Caco-2 (cell line): ENCODE measurements at regions not wholly inside any gene's neighbourhood (a gene's known extent, or its start where the extent isn't known, plus 50 kb on each side); places are given as distances from the start of the nearest gene placed in this dataset.

Experiments used
- BruUV-seq: library from RNA; stranded (reverse); fragments of 400-500 nt; replicated peaks from 2 replicates; lab custom pipeline; 2021; lab: Mats Ljungman, UMichigan
- CTCF ChIA-PET: fragments of 300-600 bp; sonication (Branson Sonifier 250); formaldehyde crosslinking; loops from one replicate; lab custom pipeline; 2022; ENCODE audit warnings: antibody characterized with exemption; lab: Charles Lee
- POLR2A ChIA-PET: fragments of 300-600 bp; sonication (Branson Sonifier 250); formaldehyde crosslinking; loops from one replicate; lab custom pipeline; 2022; ENCODE audit warnings: antibody characterized with exemption; lab: Charles Lee
- DNase-seq, 2 experiments: peaks; one replicate each; pipeline versions ENCODE4 v3.0.0 to v3.0.0-alpha.2; 2020 to 2022
- H3K27me3 ChIP-seq: replicated peaks from 2 replicates; pipeline ENCODE4 v1.6.0; 2011; ENCODE audit warnings: low read length; ENCODE audit not compliant: control insufficient read depth, insufficient read depth
- H3K36me3 ChIP-seq: 2 replicates; pipeline ENCODE4 v1.5.1; 2011; ENCODE audit warnings: low read length; ENCODE audit not compliant: control insufficient read depth, insufficient read depth
- H3K4me1 ChIP-seq: fragments of 250-450 bp; sonication (Bioruptor Pico); 2 replicates; pipeline ENCODE4 v1.5.1; 2020; ENCODE audit warnings: mild to moderate bottlenecking
- H3K4me3 ChIP-seq: 2 replicates; pipeline ENCODE4 v1.5.1; 2011; ENCODE audit warnings: low read depth, mild to moderate bottlenecking, control low read depth, low read length
- H3K9me3 ChIP-seq: fragments of 250-450 bp; sonication (Bioruptor Pico); 2 replicates; pipeline ENCODE4 v1.5.1; 2020; ENCODE audit warnings: mild to moderate bottlenecking, moderate library complexity
- H3K27ac Mint-ChIP-seq: one replicate; pipeline ENCODE4 v1.8.0; 2022; ENCODE audit warnings: mixed read lengths; ENCODE audit not compliant: unreplicated experiment
- H3K27me3 Mint-ChIP-seq: one replicate; pipeline ENCODE4 v1.8.0; 2022; ENCODE audit warnings: mixed read lengths; ENCODE audit not compliant: insufficient read depth, unreplicated experiment
- H3K36me3 Mint-ChIP-seq: one replicate; pipeline ENCODE4 v1.8.0; 2022; ENCODE audit warnings: mild to moderate bottlenecking, mixed read lengths; ENCODE audit not compliant: insufficient read depth, unreplicated experiment
- H3K4me1 Mint-ChIP-seq: one replicate; pipeline ENCODE4 v1.8.0; 2022; ENCODE audit warnings: low read depth, mixed read lengths; ENCODE audit not compliant: unreplicated experiment
- H3K4me3 Mint-ChIP-seq: one replicate; pipeline ENCODE4 v1.8.0; 2022; ENCODE audit warnings: mild to moderate bottlenecking, moderate library complexity, mixed read lengths; ENCODE audit not compliant: unreplicated experiment
- H3K9me3 Mint-ChIP-seq: one replicate; pipeline ENCODE4 v1.8.0; 2022; ENCODE audit warnings: mixed read lengths; ENCODE audit not compliant: unreplicated experiment
- intact Hi-C: fragments of 100-400 bp; cut with micrococcal nuclease; formaldehyde crosslinking; loops from one replicate; pipeline ENCODE4 v1.10.0; 2022; ENCODE audit not compliant: unreplicated experiment
- TF ChIP-seq, protein P1 (sequence below), 2 experiments: fragments of 200-600 bp in 1 of 2; IDR thresholded peaks; 1 replicate in 1 of 2; 2 replicates in 1 of 2; pipeline versions ENCODE4 v1.5.1 to v1.8.0; 2011 to 2022; ENCODE audit warnings: antibody characterized with exemption in 1 of 2, control low read depth in 1 of 2, inconsistent platforms in 1 of 2, low read depth in 1 of 2, low read length in 1 of 2, mild to moderate bottlenecking in 1 of 2, moderate library complexity in 1 of 2; ENCODE audit not compliant: insufficient read depth in 1 of 2, severe bottlenecking in 1 of 2, unreplicated experiment in 1 of 2

DNA sequence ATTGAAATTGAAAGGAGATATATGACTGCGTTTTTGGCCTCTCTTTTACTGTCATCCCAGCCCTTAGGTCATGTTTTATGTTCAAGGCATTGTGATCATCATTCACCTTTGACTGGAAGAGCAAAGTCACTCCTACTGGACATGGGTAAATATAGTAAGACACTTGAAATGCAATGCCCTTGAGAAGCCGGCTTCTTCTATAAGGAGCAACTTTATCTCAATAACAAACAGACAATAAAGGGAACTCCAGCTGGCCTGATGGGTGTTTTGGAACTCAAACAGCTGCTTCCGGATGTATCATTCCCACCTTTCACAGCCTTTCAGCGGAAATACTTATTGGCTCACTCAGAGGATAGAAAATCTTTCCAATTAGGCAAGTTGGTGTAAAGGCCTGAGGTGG, 65.1 kb upstream of the C4orf54 start:
- no peaks in the 10 kb centered on the region for H3K9me3 ChIP-seq
- TF ChIP-seq, protein P1, sequence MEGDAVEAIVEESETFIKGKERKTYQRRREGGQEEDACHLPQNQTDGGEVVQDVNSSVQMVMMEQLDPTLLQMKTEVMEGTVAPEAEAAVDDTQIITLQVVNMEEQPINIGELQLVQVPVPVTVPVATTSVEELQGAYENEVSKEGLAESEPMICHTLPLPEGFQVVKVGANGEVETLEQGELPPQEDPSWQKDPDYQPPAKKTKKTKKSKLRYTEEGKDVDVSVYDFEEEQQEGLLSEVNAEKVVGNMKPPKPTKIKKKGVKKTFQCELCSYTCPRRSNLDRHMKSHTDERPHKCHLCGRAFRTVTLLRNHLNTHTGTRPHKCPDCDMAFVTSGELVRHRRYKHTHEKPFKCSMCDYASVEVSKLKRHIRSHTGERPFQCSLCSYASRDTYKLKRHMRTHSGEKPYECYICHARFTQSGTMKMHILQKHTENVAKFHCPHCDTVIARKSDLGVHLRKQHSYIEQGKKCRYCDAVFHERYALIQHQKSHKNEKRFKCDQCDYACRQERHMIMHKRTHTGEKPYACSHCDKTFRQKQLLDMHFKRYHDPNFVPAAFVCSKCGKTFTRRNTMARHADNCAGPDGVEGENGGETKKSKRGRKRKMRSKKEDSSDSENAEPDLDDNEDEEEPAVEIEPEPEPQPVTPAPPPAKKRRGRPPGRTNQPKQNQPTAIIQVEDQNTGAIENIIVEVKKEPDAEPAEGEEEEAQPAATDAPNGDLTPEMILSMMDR (IDR thresholded peaks at IDR 0.05; ENCODE audit: insufficient read depth in 1 of 2, low read depth in 1 of 2, low read length in 1 of 2, severe bottlenecking in 1 of 2, unreplicated experiment in 1 of 2), result no peak
- H3K4me1 ChIP-seq, result no peaks in the 10 kb centered on the region
- Mint-ChIP-seq H3K27ac (no peak overlapping the region), H3K36me3 (no peaks in the 10 kb centered on the region), H3K4me3 (no peak overlapping the region), H3K27me3 (peaks cover 4% of the 10 kb centered on the region), H3K9me3 (no peaks in the 10 kb centered on the region), H3K4me1 (no peaks in the 10 kb centered on the region)
- POLR2A ChIA-PET, result no interaction called here
- BruUV-seq, result no TSS peak
- no peak for DNase-seq
- CTCF ChIA-PET, result no interaction called here
- no peak overlapping the region for H3K4me3 ChIP-seq
- intact Hi-C loops, result loop anchor here (5.0 to 10.0 kb wide), 2 partner anchors 160 to 162 kb away; partner anchors contain the start of gene TRMT10A
- no peaks in the 10 kb centered on the region for H3K27me3 ChIP-seq
- no peaks in the 10 kb centered on the region for H3K36me3 ChIP-seq

DNA sequence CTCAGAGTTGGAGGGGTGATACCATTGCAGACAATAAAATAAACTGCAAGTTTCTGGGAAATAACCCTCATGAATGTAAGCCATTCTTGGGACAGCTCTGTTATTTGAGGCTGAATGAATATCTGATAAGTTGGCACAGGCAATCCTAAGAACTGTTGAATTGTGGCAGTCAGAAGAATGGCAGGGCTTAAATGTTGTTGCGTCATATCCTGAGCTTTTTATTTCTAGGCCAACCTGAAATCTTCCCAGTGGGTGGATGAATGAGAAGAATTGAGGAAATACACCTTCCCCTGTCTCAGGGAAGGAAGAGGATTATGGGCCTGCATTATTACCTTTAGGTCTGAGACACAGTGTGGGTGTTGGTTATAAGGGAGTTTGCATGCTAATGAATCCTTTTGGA, 64.4 kb upstream of the C4orf54 start:
- H3K9me3 ChIP-seq, result no peaks in the 10 kb centered on the region
- Mint-ChIP-seq H3K27ac (no peak overlapping the region), H3K4me1 (no peaks in the 10 kb centered on the region), H3K9me3 (no peaks in the 10 kb centered on the region), H3K27me3 (peaks cover 4% of the 10 kb centered on the region), H3K36me3 (no peaks in the 10 kb centered on the region), H3K4me3 (no peak overlapping the region)
- intact Hi-C loops, result loop anchor here (5.0 to 10.0 kb wide), 2 partner anchors 160 to 163 kb away; partner anchors contain the start of gene TRMT10A
- DNase-seq, result no peak
- no peaks in the 10 kb centered on the region for H3K27me3 ChIP-seq
- ChIA-PET POLR2A (interaction anchor here (0.8 kb wide), 1 partner anchor 227 kb away, joined by 3 read pairs; no protein-coding TSS in a partner anchor), CTCF (no interaction called here)
- H3K4me1 ChIP-seq, result no peaks in the 10 kb centered on the region
- no peaks in the 10 kb centered on the region for H3K36me3 ChIP-seq
- BruUV-seq, result no TSS peak
- no peak overlapping the region for H3K4me3 ChIP-seq
- TF ChIP-seq, protein P1 (IDR thresholded peaks at IDR 0.05; ENCODE audit: insufficient read depth in 1 of 2, low read depth in 1 of 2, low read length in 1 of 2, severe bottlenecking in 1 of 2, unreplicated experiment in 1 of 2), result no peak

DNA sequence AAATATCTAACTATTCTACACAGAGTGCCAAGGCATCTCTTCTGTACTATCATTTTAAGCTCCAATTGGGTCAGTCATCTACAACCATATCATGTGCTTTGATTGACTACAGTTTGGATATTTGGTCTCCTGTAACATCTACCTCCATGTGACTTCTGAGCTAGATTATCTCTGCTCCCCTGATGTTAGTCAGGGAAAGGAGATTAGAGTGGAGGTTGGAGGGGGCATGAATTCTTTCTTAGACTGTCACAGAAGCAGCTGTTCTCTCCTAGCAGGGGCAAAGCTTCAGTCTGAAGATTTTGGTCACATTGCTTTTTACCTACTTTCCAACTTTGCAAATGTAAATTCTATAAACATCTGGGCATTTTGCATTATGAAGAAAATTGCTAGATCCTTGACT, 62.6 kb upstream of the C4orf54 start:
- ChIA-PET CTCF (no interaction called here), POLR2A (no interaction called here)
- H3K36me3 ChIP-seq, result no peaks in the 10 kb centered on the region
- no peaks in the 10 kb centered on the region for H3K9me3 Mint-ChIP-seq
- peaks cover 4% of the 10 kb centered on the region for H3K27me3 Mint-ChIP-seq
- no peak overlapping the region for H3K4me3 Mint-ChIP-seq
- BruUV-seq, result no TSS peak
- TF ChIP-seq, protein P1 (IDR thresholded peaks at IDR 0.05; ENCODE audit: insufficient read depth in 1 of 2, low read depth in 1 of 2, low read length in 1 of 2, severe bottlenecking in 1 of 2, unreplicated experiment in 1 of 2), result no peak
- H3K27ac Mint-ChIP-seq, result no peak overlapping the region
- H3K4me1 Mint-ChIP-seq, result peaks cover under 1% of the 10 kb centered on the region
- no peaks in the 10 kb centered on the region for H3K9me3 ChIP-seq
- peaks cover 6% of the 10 kb centered on the region for H3K4me1 ChIP-seq
- H3K27me3 ChIP-seq, result no peaks in the 10 kb centered on the region
- no peak for DNase-seq
- intact Hi-C loops, result loop anchor here (5.0 to 10.0 kb wide), 2 partner anchors 158 to 165 kb away; partner anchors contain the start of gene TRMT10A
- H3K36me3 Mint-ChIP-seq, result no peaks in the 10 kb centered on the region
- no peak overlapping the region for H3K4me3 ChIP-seq
